ENCODE measurements at regions not wholly inside any gene's neighbourhood (a gene's known extent, or its start where the extent isn't known, plus 50 kb on each side); places are given as distances from the start of the nearest gene placed in this dataset.

GRCh38 chr16:17014484-17015121 lies 456.2 kb downstream of the XYLT1 start:
- no peaks in the 10 kb centered on the region for H3K4me1 Mint-ChIP-seq (ENCODE audit: low read depth, unreplicated experiment)
- H3K9me3 Mint-ChIP-seq (ENCODE audit: unreplicated experiment): no peaks in the 10 kb centered on the region
- FAIRE-seq: no peak

GRCh38 chr16:17015702-17016101 lies 455.1 kb downstream of the XYLT1 start:
- H3K9me3 ChIP-seq (ENCODE audit: insufficient read depth, low read depth, low read length): no peaks in the 10 kb centered on the region
- H2AFZ ChIP-seq (ENCODE audit: low read depth, low read length): no peak overlapping the region
- H3K27me3 ChIP-seq (ENCODE audit: insufficient read depth, low read length): no peaks in the 10 kb centered on the region
- H3K27ac ChIP-seq (ENCODE audit: low read depth, low read length): no peak overlapping the region
- Mint-ChIP-seq H3K9me3 (ENCODE audit: unreplicated experiment) (no peaks in the 10 kb centered on the region), H3K4me1 (ENCODE audit: low read depth, unreplicated experiment) (no peaks in the 10 kb centered on the region), H3K4me3 (ENCODE audit: unreplicated experiment) (no peak overlapping the region), H3K36me3 (ENCODE audit: low read depth, unreplicated experiment) (no peaks in the 10 kb centered on the region), H3K27me3 (ENCODE audit: low read depth, unreplicated experiment) (peaks cover 4% of the 10 kb centered on the region), H3K27ac (ENCODE audit: unreplicated experiment) (no peak overlapping the region)
- H3K36me3 ChIP-seq (ENCODE audit: insufficient read depth, low read length): no peaks in the 10 kb centered on the region
- TF ChIP-seq CTCF (IDR thresholded peaks at IDR 0.05; ENCODE audit: insufficient read depth, low read depth, low read length) (no peak), EZH2 (IDR thresholded peaks at IDR 0.05; ENCODE audit: insufficient read depth, low read length) (no peak)
- no peak overlapping the region for H3K9ac ChIP-seq (ENCODE audit: low read length)
- no peak overlapping the region for H3K4me2 ChIP-seq (ENCODE audit: low read length)
- no peak for DNase-seq (ENCODE audit: low read depth)
- H3K79me2 ChIP-seq (ENCODE audit: insufficient read depth, low read length): no peaks in the 10 kb centered on the region
- no peaks in the 10 kb centered on the region for H4K20me1 ChIP-seq (ENCODE audit: insufficient read depth, low read length)
- no peak for FAIRE-seq
- no peaks in the 10 kb centered on the region for H3K4me1 ChIP-seq (ENCODE audit: insufficient read depth, low read length)
- H3K4me3 ChIP-seq (ENCODE audit: insufficient read depth, low read depth, low read length): no peak overlapping the region

More at GRCh38 chr16:17014484-17015121, 456.2 kb downstream of the XYLT1 start:
- Histone ChIP-seq H3K79me2 (ENCODE audit: insufficient read depth, low read length) (no peaks in the 10 kb centered on the region), H3K4me2 (ENCODE audit: low read length) (no peak overlapping the region), H3K27ac (ENCODE audit: low read depth, low read length) (no peak overlapping the region), H3K9me3 (ENCODE audit: insufficient read depth, low read depth, low read length) (no peaks in the 10 kb centered on the region), H3K4me3 (ENCODE audit: insufficient read depth, low read depth, low read length) (no peak overlapping the region), H3K9ac (ENCODE audit: low read length) (no peak overlapping the region), H2AFZ (ENCODE audit: low read depth, low read length) (no peak overlapping the region), H3K27me3 (ENCODE audit: insufficient read depth, low read length) (no peaks in the 10 kb centered on the region), H3K4me1 (ENCODE audit: insufficient read depth, low read length) (no peaks in the 10 kb centered on the region), H3K36me3 (ENCODE audit: insufficient read depth, low read length) (no peaks in the 10 kb centered on the region), H4K20me1 (ENCODE audit: insufficient read depth, low read length) (no peaks in the 10 kb centered on the region)
- TF ChIP-seq EZH2 (IDR thresholded peaks at IDR 0.05; ENCODE audit: insufficient read depth, low read length) (no peak), CTCF (IDR thresholded peaks at IDR 0.05; ENCODE audit: insufficient read depth, low read depth, low read length) (no peak)
- H3K4me3 Mint-ChIP-seq (ENCODE audit: unreplicated experiment): no peak overlapping the region
- no peak overlapping the region for H3K27ac Mint-ChIP-seq (ENCODE audit: unreplicated experiment)
- no peak for DNase-seq (ENCODE audit: low read depth)
- peaks cover 4% of the 10 kb centered on the region for H3K27me3 Mint-ChIP-seq (ENCODE audit: low read depth, unreplicated experiment)
- no peaks in the 10 kb centered on the region for H3K36me3 Mint-ChIP-seq (ENCODE audit: low read depth, unreplicated experiment)

GRCh38 chr16:17017442-17017841 lies 453.3 kb downstream of the XYLT1 start:
- Histone ChIP-seq H3K9me3 (ENCODE audit: insufficient read depth, low read depth, low read length) (no peaks in the 10 kb centered on the region), H2AFZ (ENCODE audit: low read depth, low read length) (no peak overlapping the region), H3K79me2 (ENCODE audit: insufficient read depth, low read length) (no peaks in the 10 kb centered on the region), H3K4me1 (ENCODE audit: insufficient read depth, low read length) (no peaks in the 10 kb centered on the region), H3K4me2 (ENCODE audit: low read length) (no peak overlapping the region), H3K27ac (ENCODE audit: low read depth, low read length) (no peak overlapping the region), H4K20me1 (ENCODE audit: insufficient read depth, low read length) (no peaks in the 10 kb centered on the region), H3K9ac (ENCODE audit: low read length) (no peak overlapping the region), H3K36me3 (ENCODE audit: insufficient read depth, low read length) (no peaks in the 10 kb centered on the region), H3K27me3 (ENCODE audit: insufficient read depth, low read length) (no peaks in the 10 kb centered on the region), H3K4me3 (ENCODE audit: insufficient read depth, low read depth, low read length) (no peak overlapping the region)
- Mint-ChIP-seq H3K27ac (ENCODE audit: unreplicated experiment) (no peak overlapping the region), H3K4me1 (ENCODE audit: low read depth, unreplicated experiment) (no peaks in the 10 kb centered on the region), H3K27me3 (ENCODE audit: low read depth, unreplicated experiment) (peaks cover 4% of the 10 kb centered on the region), H3K4me3 (ENCODE audit: unreplicated experiment) (no peak overlapping the region), H3K36me3 (ENCODE audit: low read depth, unreplicated experiment) (no peaks in the 10 kb centered on the region), H3K9me3 (ENCODE audit: unreplicated experiment) (no peaks in the 10 kb centered on the region)
- FAIRE-seq (no peak), DNase-seq (ENCODE audit: low read depth) (no peak)
- no peak for TF ChIP-seq EZH2 (IDR thresholded peaks at IDR 0.05; ENCODE audit: insufficient read depth, low read length)

All from astrocyte (in vitro differentiated cells and primary cell).